Mucosa of stomach (tissue), 1 donor: ENCODE measurements at regions not wholly inside any gene's neighbourhood (a gene's known extent, or its start where the extent isn't known, plus 50 kb on each side); places are given as distances from the start of the nearest gene placed in this dataset.

Source experiments
- H3K27me3 ChIP-seq: one replicate; pipeline ENCODE4 v1.7.0; 2013; ENCODE audit warnings: mild to moderate bottlenecking, low read length; ENCODE audit not compliant: control insufficient read depth, insufficient read depth
- H3K36me3 ChIP-seq: one replicate; pipeline ENCODE4 v1.7.0; 2013; ENCODE audit warnings: low read length; ENCODE audit not compliant: control insufficient read depth, insufficient read depth
- H3K4me1 ChIP-seq: one replicate; pipeline ENCODE4 v1.7.0; 2013; ENCODE audit warnings: mild to moderate bottlenecking, low read length; ENCODE audit not compliant: control insufficient read depth, insufficient read depth
- H3K4me3 ChIP-seq: one replicate; pipeline ENCODE4 v1.7.0; 2013; ENCODE audit warnings: low read length
- H3K9ac ChIP-seq: one replicate; pipeline ENCODE4 v1.7.0; 2013; ENCODE audit warnings: mild to moderate bottlenecking, low read length, moderate library complexity
- H3K9me3 ChIP-seq: one replicate; pipeline ENCODE4 v1.7.0; 2013; ENCODE audit warnings: mild to moderate bottlenecking, low read length, moderate library complexity; ENCODE audit not compliant: control insufficient read depth
- donor health status: Pancreatic carcinoma.

DNA sequence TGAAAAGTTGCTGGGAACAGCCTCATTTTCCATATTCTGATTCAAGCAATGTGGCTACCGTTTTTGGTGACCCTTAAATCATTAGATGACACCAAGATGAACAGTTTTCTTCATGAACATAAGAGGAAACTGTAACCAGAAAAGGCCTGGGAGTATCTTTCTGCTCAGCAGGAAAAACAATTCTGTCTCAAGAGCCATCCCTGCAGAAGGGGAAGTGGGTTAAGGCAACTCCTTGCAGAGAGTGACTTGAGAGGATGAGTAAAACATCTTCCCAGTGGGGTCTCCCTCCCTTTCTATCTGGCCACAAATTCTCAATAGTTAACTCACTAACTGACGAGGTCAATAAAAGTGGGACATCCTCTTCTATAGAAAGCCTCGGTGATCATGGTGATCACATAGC is 187.6 kb upstream of the NRIP1 start:
- no peaks in the 10 kb centered on the region for H3K4me1 ChIP-seq
- H3K4me3 ChIP-seq: no peak overlapping the region
- H3K9ac ChIP-seq: no peak overlapping the region
- H3K9me3 ChIP-seq: no peaks in the 10 kb centered on the region
- no peaks in the 10 kb centered on the region for H3K27me3 ChIP-seq
- H3K36me3 ChIP-seq: no peaks in the 10 kb centered on the region

DNA sequence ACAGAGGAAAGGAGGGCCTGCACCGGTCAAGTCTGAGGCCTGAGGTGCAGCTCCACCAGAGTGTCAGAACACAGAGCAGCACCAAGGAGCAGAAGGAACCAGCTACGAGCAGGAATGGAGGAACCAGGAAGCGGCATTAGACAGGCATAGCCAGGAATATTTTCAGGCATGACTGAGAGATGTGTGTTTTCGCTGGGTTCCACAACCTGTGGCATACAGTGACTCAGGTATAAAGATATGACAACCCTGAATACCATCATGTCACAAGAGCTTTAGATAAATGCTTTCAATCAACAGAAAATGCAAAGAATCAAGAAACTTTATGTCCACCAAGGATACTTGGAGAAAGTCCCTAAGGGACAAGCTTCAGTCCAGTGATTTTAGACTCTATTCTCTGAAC is 189.3 kb upstream of the NRIP1 start:
- Histone ChIP-seq H3K4me1 (no peaks in the 10 kb centered on the region), H3K4me3 (no peak overlapping the region), H3K36me3 (no peaks in the 10 kb centered on the region), H3K27me3 (no peaks in the 10 kb centered on the region), H3K9me3 (no peaks in the 10 kb centered on the region), H3K9ac (no peak overlapping the region)

DNA sequence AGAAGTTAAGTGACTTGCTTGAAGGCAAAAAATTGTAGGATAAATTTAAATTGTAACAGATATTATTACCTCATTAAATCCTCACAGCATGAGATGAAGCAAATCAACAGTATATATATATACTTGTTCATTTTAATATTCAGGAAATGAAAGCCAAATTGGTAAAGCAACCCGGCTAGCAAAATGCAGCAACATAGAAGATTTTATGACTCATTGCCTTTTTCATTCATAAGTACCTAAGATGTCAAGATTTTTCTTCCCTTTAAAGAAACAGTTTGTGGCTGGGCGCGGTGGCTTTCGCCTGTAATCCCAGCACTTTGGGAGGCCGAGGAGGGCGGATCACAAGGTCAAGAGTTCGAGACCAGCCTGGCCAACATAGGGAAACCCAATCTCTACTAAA is 190.5 kb upstream of the NRIP1 start:
- no peaks in the 10 kb centered on the region for H3K9me3 ChIP-seq
- H3K27me3 ChIP-seq: no peaks in the 10 kb centered on the region
- H3K9ac ChIP-seq: no peak overlapping the region
- no peak overlapping the region for H3K4me3 ChIP-seq
- H3K36me3 ChIP-seq: no peaks in the 10 kb centered on the region
- no peaks in the 10 kb centered on the region for H3K4me1 ChIP-seq

DNA sequence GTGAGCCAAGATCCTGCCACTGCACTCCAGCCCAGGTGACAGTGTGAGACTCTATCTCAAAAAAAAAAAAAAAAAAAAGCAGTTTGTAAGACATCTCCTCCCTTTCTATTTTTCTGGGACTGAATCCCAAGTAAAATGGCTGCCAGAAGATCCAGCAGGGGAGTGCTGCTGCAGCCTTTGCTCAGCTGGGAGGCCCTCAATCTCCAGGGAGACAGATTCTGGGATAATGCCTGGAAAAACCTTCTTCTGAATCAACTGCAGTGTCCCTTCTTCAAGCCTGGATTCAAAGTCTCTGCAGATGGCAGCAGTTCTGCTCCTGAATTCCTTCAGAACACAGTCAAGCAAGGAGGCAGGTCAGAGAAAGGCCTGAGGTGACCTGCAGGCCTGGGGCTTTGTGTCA is 191.0 kb upstream of the NRIP1 start:
- no peaks in the 10 kb centered on the region for H3K4me1 ChIP-seq
- H3K9me3 ChIP-seq: no peaks in the 10 kb centered on the region
- no peaks in the 10 kb centered on the region for H3K36me3 ChIP-seq
- H3K27me3 ChIP-seq: no peaks in the 10 kb centered on the region
- H3K9ac ChIP-seq: no peak overlapping the region
- no peak overlapping the region for H3K4me3 ChIP-seq

DNA sequence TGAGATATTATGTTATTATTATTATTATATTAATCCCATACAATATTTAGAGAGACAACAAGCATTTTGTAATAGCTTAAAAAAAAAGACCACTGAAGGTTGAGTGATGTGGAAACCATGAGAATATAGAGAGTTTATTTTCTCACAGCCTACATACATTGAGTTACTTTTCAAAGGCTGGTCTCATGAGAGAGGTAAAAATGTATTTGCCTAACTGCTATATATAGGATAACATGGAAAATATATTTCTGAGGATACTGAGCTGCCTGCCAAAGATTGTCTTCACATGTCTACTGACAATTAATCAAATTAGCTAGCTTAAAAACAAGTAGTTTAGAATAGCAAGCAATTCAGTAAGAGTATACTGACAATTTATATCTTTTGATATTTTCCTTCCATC is 192.2 kb upstream of the NRIP1 start:
- H3K9ac ChIP-seq: no peak overlapping the region
- no peaks in the 10 kb centered on the region for H3K36me3 ChIP-seq
- no peaks in the 10 kb centered on the region for H3K9me3 ChIP-seq
- H3K4me1 ChIP-seq: no peaks in the 10 kb centered on the region
- H3K27me3 ChIP-seq: no peaks in the 10 kb centered on the region
- no peak overlapping the region for H3K4me3 ChIP-seq

DNA sequence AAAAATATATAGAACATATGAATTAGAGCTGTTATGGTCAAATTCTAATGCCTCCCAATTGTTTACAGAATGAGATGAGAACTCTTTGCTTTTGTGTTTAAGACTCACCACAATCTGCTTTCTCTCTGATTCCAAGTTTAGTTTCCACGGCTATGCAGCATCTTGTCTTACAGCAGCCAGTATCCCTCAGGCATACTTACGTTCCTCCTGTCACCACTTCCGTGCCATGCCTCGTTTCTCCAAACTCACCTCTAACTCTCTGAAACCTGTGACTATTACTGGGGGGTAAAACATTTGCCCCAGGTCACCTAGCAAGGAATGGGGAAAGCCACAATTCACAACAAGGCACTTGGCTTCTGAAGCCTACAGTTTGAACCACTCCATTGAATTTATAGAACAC is 192.8 kb upstream of the NRIP1 start:
- no peaks in the 10 kb centered on the region for H3K27me3 ChIP-seq
- H3K9ac ChIP-seq: no peak overlapping the region
- no peaks in the 10 kb centered on the region for H3K9me3 ChIP-seq
- no peaks in the 10 kb centered on the region for H3K36me3 ChIP-seq
- H3K4me3 ChIP-seq: no peak overlapping the region
- H3K4me1 ChIP-seq: no peaks in the 10 kb centered on the region

DNA sequence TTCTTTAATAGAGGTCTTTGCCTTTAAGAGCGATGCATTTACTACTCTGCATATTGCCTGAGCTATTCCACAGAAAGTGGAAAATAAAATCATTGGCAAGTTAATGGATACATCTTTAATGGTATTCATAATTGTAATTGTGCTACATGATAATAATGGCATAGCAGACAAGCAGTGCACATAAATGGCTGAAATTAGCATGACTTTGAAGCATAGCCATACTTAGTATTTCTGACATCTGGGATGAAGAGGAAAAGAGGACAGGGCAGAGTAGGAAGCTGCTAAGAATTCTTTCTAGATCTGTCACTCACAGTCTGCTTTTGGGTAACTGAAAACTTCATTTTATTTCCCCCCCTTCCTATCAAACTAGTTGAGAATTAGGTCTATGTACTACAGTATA is 195.0 kb upstream of the NRIP1 start:
- no peaks in the 10 kb centered on the region for H3K4me1 ChIP-seq
- no peak overlapping the region for H3K4me3 ChIP-seq
- H3K9ac ChIP-seq: no peak overlapping the region
- no peaks in the 10 kb centered on the region for H3K9me3 ChIP-seq
- no peaks in the 10 kb centered on the region for H3K36me3 ChIP-seq
- H3K27me3 ChIP-seq: no peaks in the 10 kb centered on the region

DNA sequence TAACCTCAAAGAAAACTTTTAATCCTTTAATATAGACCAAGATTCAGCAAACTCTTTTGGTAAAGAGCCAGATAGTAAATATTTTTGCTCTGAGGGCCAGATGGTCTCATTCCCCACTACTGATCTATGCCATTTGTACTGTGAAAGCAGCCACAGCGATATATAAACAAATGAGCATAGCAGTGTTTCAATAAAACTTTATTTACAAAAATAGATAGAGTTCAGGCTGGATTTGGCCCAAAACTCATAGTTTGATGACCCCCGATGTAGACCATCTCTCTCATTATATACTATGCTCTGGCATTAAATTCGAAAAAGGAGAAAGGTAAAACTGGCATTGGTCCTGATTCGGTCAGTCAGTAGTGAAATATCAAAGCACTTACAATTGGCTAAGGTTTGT is 195.8 kb upstream of the NRIP1 start:
- H3K9me3 ChIP-seq: no peaks in the 10 kb centered on the region
- H3K27me3 ChIP-seq: no peaks in the 10 kb centered on the region
- H3K36me3 ChIP-seq: no peaks in the 10 kb centered on the region
- H3K4me3 ChIP-seq: no peak overlapping the region
- no peak overlapping the region for H3K9ac ChIP-seq
- H3K4me1 ChIP-seq: no peaks in the 10 kb centered on the region

DNA sequence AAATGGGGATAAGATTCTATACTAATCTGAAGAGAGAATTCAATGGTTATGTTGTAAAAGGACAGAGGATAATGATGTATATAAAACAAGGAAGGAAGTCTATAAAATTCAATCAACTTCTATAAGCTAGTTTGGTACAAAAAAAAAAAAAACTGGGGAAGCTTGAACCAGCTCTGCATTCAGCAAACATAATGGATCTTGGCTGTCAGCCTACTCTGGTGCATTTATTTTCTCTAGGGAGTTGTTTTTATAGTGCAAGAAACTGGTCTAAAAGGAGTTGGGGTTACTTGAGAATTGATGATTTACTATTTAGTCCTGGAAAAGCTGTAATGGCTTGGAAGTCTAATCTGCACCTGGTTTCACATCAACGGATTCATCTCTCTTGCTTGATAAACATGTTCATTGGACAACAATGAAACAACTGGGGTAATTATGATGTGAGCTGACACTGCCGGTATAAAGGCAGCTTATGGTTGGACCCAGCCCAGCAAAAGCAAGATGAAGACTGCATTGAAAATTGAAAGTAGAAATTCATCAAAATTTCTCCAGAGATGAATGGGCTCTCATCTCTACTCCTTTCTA is 199.4 kb upstream of the NRIP1 start:
- H3K9me3 ChIP-seq: no peaks in the 10 kb centered on the region
- no peak overlapping the region for H3K9ac ChIP-seq
- no peak overlapping the region for H3K4me3 ChIP-seq
- H3K36me3 ChIP-seq: no peaks in the 10 kb centered on the region
- H3K4me1 ChIP-seq: no peaks in the 10 kb centered on the region
- H3K27me3 ChIP-seq: no peaks in the 10 kb centered on the region

DNA sequence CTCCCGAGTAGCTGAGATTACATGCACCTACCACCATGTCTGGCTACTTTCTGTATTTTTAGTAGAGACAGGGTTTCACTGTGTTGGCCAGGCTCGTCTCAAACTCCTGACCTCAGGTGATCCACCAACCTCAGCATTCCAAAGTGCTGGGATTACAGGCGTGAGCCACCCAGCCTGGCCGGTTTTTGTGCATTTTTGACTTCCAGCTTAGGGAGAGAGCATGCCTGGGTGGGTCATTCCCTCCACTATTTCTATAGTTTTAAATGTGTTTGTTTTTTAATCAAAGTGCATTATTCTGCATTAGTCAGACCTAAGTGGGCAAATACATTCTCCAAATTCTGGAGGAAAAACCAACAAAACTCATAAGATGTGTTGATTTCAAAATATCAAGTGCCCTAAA is 207.4 kb upstream of the NRIP1 start:
- no peak overlapping the region for H3K4me3 ChIP-seq
- H3K27me3 ChIP-seq: no peaks in the 10 kb centered on the region
- H3K9me3 ChIP-seq: no peaks in the 10 kb centered on the region
- H3K9ac ChIP-seq: no peak overlapping the region
- no peaks in the 10 kb centered on the region for H3K4me1 ChIP-seq
- no peaks in the 10 kb centered on the region for H3K36me3 ChIP-seq

DNA sequence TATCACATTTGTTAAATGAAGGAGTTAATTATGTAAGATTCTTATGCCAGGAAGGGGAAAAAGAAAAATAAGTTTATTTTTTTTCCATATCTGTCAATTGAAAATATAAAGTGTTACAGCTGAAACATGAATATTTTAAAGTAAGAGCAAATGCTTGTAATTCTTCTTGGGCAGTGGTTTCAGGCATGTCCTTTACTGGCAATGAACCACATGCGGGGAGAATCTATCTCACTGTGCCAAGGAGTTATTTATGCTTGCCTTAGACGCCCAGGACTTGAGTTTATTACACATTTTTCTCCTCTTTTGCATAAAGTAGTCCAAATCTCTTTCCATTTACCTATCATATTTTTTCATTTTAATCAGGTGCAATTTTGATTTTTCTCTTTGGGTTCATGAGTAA is 207.8 kb upstream of the NRIP1 start:
- Histone ChIP-seq H3K4me1 (no peaks in the 10 kb centered on the region), H3K27me3 (no peaks in the 10 kb centered on the region), H3K36me3 (no peaks in the 10 kb centered on the region), H3K9me3 (no peaks in the 10 kb centered on the region), H3K4me3 (no peak overlapping the region), H3K9ac (no peak overlapping the region)

DNA sequence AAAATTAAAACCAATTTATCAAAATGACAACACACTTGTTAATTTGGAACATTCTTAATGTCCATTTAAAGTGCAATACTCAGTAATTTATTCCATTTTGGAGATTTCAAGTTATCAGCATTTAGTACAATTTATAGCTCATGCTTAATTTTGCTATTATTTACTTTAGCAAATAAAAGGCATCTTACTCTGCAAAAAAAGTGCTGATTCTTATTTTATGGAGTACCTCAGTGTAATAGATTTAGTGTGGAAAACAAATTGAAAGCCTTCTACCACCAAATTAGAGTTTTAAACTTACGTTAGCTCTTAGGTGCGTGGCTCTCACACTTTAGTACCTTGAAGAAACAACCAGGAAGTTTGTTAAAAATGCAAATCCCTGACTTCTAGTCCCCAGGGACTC is 208.4 kb upstream of the NRIP1 start:
- no peaks in the 10 kb centered on the region for H3K4me1 ChIP-seq

More for the DNA sequence above, 208.4 kb upstream of the NRIP1 start:
- Histone ChIP-seq H3K4me3 (no peak overlapping the region), H3K9me3 (no peaks in the 10 kb centered on the region), H3K27me3 (no peaks in the 10 kb centered on the region), H3K9ac (no peak overlapping the region), H3K36me3 (no peaks in the 10 kb centered on the region)
